ENCODE measurements at regions not wholly inside any gene's neighbourhood (a gene's known extent, or its start where the extent isn't known, plus 50 kb on each side); places are given as distances from the start of the nearest gene placed in this dataset.
"Not testable (repeated sequence)": the region's sequence is repeated elsewhere in the genome, so short reads cannot be mapped to it uniquely, and the experiment has no call there.

GRCh38 chr17:72191921-72192799 lies 71.3 kb downstream of the SOX9 start:
- Histone ChIP-seq H3K27ac (ENCODE audit: low read depth, low read length) (no peak overlapping the region), H3F3A (ENCODE audit: insufficient read depth) (no peaks in the 10 kb centered on the region), H3K36me3 (ENCODE audit: low read length) (no peaks in the 10 kb centered on the region), H3K27me3 (ENCODE audit: low read length) (no peaks in the 10 kb centered on the region), H2AFZ (ENCODE audit: low read depth, low read length, severe bottlenecking) (no peak overlapping the region), H3K9me2 (replicated peaks; ENCODE audit: insufficient read depth, low read length) (no peaks in the 10 kb centered on the region), H3K4me3 (ENCODE audit: insufficient read depth, low read length, poor library complexity, severe bottlenecking) (no peak overlapping the region), H3K4me2 (ENCODE audit: low read depth, low read length, poor library complexity, severe bottlenecking) (no peak overlapping the region), H4K20me1 (ENCODE audit: low read depth, low read length) (no peaks in the 10 kb centered on the region), H3K9me3 (ENCODE audit: insufficient read depth, low read length) (no peaks in the 10 kb centered on the region; the same call in 1 of the 2 replicates), H3K79me2 (ENCODE audit: insufficient read depth, low read length) (no peaks in the 10 kb centered on the region), H3K9ac (ENCODE audit: low read length) (no peak overlapping the region)
- TF ChIP-seq CTCF (IDR thresholded peaks at IDR 0.05; ENCODE audit: insufficient read depth, low read length, poor library complexity, severe bottlenecking) (no peak), EZH2phosphoT487 (conservative IDR thresholded peaks at IDR 0.05; ENCODE audit: low read length) (no peak)

DNA sequence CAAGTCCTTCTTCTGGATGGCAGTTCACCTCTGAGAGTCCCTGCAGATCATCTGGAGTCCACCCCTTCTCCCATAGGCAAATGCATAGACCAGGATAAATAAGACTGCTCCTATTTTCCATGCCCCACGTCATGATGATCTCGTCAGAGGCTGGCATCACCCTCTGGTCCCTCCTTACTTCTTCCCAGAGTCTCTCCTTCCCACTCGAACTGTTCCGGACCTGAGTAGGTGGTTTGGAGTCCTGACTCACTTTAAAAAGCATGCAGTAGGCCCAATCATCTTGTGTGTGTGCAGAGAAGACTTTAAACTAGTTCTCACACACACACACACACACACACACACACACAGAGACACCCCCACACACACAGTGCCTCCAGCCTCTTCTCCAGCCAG lies 72.0 kb downstream of the SOX9 start:
- Histone ChIP-seq H3K9me2 (replicated peaks; ENCODE audit: insufficient read depth, low read length) (no peaks in the 10 kb centered on the region), H2AFZ (ENCODE audit: low read depth, low read length, severe bottlenecking) (no peak overlapping the region), H3K4me2 (ENCODE audit: low read depth, low read length, poor library complexity, severe bottlenecking) (no peak overlapping the region), H3K27me3 (ENCODE audit: low read length) (no peaks in the 10 kb centered on the region), H3K9ac (ENCODE audit: low read length) (no peak overlapping the region), H3K36me3 (ENCODE audit: low read length) (no peaks in the 10 kb centered on the region), H4K20me1 (ENCODE audit: low read depth, low read length) (no peaks in the 10 kb centered on the region), H3K4me3 (ENCODE audit: insufficient read depth, low read length, poor library complexity, severe bottlenecking) (no peak overlapping the region), H3K79me2 (ENCODE audit: insufficient read depth, low read length) (no peaks in the 10 kb centered on the region), H3F3A (ENCODE audit: insufficient read depth) (no peaks in the 10 kb centered on the region), H3K9me3 (ENCODE audit: insufficient read depth, low read length) (no peaks in the 10 kb centered on the region; the same call in 1 of the 2 replicates), H3K27ac (ENCODE audit: low read depth, low read length) (no peak overlapping the region)
- TF ChIP-seq CTCF (IDR thresholded peaks at IDR 0.05; ENCODE audit: insufficient read depth, low read length, poor library complexity, severe bottlenecking) (no peak), EZH2phosphoT487 (conservative IDR thresholded peaks at IDR 0.05; ENCODE audit: low read length) (no peak)

DNA sequence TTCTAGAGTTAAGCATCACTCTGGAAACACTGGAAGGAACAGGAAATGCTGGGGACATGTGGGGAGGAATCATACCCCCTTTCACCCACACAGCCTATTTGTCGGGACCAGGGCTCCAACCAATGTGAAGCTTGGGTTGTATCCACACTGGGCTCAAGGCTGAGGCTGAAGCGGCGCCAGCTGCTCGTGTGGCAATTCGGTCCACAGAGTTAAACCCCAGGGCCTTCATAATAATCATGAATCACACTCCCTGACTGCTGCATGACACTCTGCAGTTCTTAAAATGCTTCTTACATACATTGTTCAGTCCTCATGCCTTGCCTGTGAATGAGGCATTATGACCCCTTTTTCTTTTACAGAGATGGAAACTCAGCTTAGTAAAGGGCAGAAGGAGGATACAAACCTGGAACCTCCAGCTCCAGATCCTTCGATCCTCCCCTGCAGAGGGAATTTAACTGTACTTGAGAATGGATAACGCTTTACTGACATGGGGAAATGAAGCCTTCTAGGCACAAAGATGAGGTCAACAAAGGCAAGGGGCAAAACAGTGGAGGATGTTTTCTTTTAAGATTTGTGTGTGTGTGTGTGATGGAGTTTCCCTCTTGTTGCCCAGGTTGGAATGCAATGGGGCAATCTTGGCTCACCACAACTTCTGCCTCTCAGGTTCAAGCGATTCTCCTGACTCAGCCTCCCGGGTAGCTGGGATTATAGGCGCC lies 72.7 kb downstream of the SOX9 start:
- Histone ChIP-seq H3K4me3 (ENCODE audit: insufficient read depth, low read length, poor library complexity, severe bottlenecking) (no peak overlapping the region), H3K9ac (ENCODE audit: low read length) (no peak overlapping the region), H4K20me1 (ENCODE audit: low read depth, low read length) (no peaks in the 10 kb centered on the region), H3K36me3 (ENCODE audit: low read length) (no peaks in the 10 kb centered on the region), H3K9me3 (ENCODE audit: insufficient read depth, low read length) (no peaks in the 10 kb centered on the region; the same call in 1 of the 2 replicates), H2AFZ (ENCODE audit: low read depth, low read length, severe bottlenecking) (no peak overlapping the region), H3F3A (ENCODE audit: insufficient read depth) (no peaks in the 10 kb centered on the region), H3K79me2 (ENCODE audit: insufficient read depth, low read length) (no peaks in the 10 kb centered on the region), H3K4me2 (ENCODE audit: low read depth, low read length, poor library complexity, severe bottlenecking) (no peak overlapping the region), H3K9me2 (replicated peaks; ENCODE audit: insufficient read depth, low read length) (no peaks in the 10 kb centered on the region), H3K27me3 (ENCODE audit: low read length) (no peaks in the 10 kb centered on the region), H3K27ac (ENCODE audit: low read depth, low read length) (no peak overlapping the region)
- TF ChIP-seq CTCF (IDR thresholded peaks at IDR 0.05; ENCODE audit: insufficient read depth, low read length, poor library complexity, severe bottlenecking), result no peak
- TF ChIP-seq EZH2phosphoT487 (conservative IDR thresholded peaks at IDR 0.05; ENCODE audit: low read length), result no peak

GRCh38 chr17:72194107-72194440 lies 73.3 kb downstream of the SOX9 start:
- H3K9me3 ChIP-seq (ENCODE audit: insufficient read depth, low read length); H3F3A ChIP-seq (ENCODE audit: insufficient read depth); H3K9ac ChIP-seq (ENCODE audit: low read length); H3K27me3 ChIP-seq (ENCODE audit: low read length); H4K20me1 ChIP-seq (ENCODE audit: low read depth, low read length); H3K36me3 ChIP-seq (ENCODE audit: low read length); H3K27ac ChIP-seq (ENCODE audit: low read depth, low read length); H3K4me3 ChIP-seq (ENCODE audit: insufficient read depth, low read length, poor library complexity, severe bottlenecking); H2AFZ ChIP-seq (ENCODE audit: low read depth, low read length, severe bottlenecking); H3K9me2 ChIP-seq (replicated peaks; ENCODE audit: insufficient read depth, low read length); H3K4me2 ChIP-seq (ENCODE audit: low read depth, low read length, poor library complexity, severe bottlenecking); H3K79me2 ChIP-seq (ENCODE audit: insufficient read depth, low read length): not testable (repeated sequence)
